Fibroblast of mammary gland (primary cell): ENCODE measurements at regions not wholly inside any gene's neighbourhood (a gene's known extent, or its start where the extent isn't known, plus 50 kb on each side); places are given as distances from the start of the nearest gene placed in this dataset.

Experiments
- DNase-seq: peaks from one replicate; pipeline ENCODE4 v3.0.0-alpha.2; 2010; ENCODE audit warnings: low read depth
- H3K4me3 ChIP-seq: 2 replicates; pipeline ENCODE4 v1.5.1; 2011; ENCODE audit warnings: low read depth, mild to moderate bottlenecking, low read length, moderate library complexity; ENCODE audit not compliant: control insufficient read depth
- CTCF ChIP-seq: conservative IDR thresholded peaks from 2 replicates; pipeline ENCODE4 v1.5.1; 2011; ENCODE audit warnings: low read depth, low read length, inconsistent platforms; ENCODE audit not compliant: control insufficient read depth, insufficient read depth

GRCh38 chr11:26026078-26026477 is 305.9 kb upstream of the ANO3 start:
- DNase-seq, result no peak
- H3K4me3 ChIP-seq, result no peak overlapping the region
- TF ChIP-seq CTCF, result no peak

- no peak for TF ChIP-seq CTCF
- DNase-seq, result no peak
- H3K4me3 ChIP-seq, result no peak overlapping the region
These were observed 304.0 kb upstream of the ANO3 start for GRCh38 chr11:26027887-26028286.

- TF ChIP-seq CTCF, result no peak
- no peak overlapping the region for H3K4me3 ChIP-seq
- peak; percentile 73 for DNase-seq
These were observed 303.5 kb upstream of the ANO3 start for GRCh38 chr11:26028393-26028911.

GRCh38 chr11:26030399-26030798 is 301.5 kb upstream of the ANO3 start:
- TF ChIP-seq CTCF, result no peak
- DNase-seq, result no peak
- no peak overlapping the region for H3K4me3 ChIP-seq

- no peak for DNase-seq
- no peak overlapping the region for H3K4me3 ChIP-seq
- TF ChIP-seq CTCF, result no peak
These were observed 299.7 kb upstream of the ANO3 start for GRCh38 chr11:26032241-26032640.

GRCh38 chr11:26035696-26036095 is 296.2 kb upstream of the ANO3 start:
- no peak for TF ChIP-seq CTCF
- no peak overlapping the region for H3K4me3 ChIP-seq
- DNase-seq, result no peak

- TF ChIP-seq CTCF, result no peak
- no peak for DNase-seq
- no peak overlapping the region for H3K4me3 ChIP-seq
These were observed 294.2 kb upstream of the ANO3 start for GRCh38 chr11:26037716-26038115.
